ENCODE measurements at regions not wholly inside any gene's neighbourhood (a gene's known extent, or its start where the extent isn't known, plus 50 kb on each side); places are given as distances from the start of the nearest gene placed in this dataset.
A peak's percentile ranks its signal among the peaks of the same experiment; 100 is the strongest.

- H3K4me3 ChIP-seq (ENCODE audit: low read depth, low read length) = peak overlapping the region; percentile 43
Observed at GRCh38 chr3:56918111-56918568, 116.4 kb upstream of the ARHGEF3 start.

GRCh38 chr3:56917361-56918110 lies 115.8 kb upstream of the ARHGEF3 start:
- TF ChIP-seq CTCF (IDR thresholded peaks at IDR 0.05; ENCODE audit: borderline replicate concordance, insufficient read depth, low read depth, low read length) = no peak
- H3K4me3 ChIP-seq (ENCODE audit: low read depth, low read length) = peak overlapping the region; percentile 43

More at GRCh38 chr3:56918111-56918568, 116.4 kb upstream of the ARHGEF3 start:
- no peak for TF ChIP-seq CTCF (IDR thresholded peaks at IDR 0.05; ENCODE audit: borderline replicate concordance, insufficient read depth, low read depth, low read length)

- no peak overlapping the region for H3K4me3 ChIP-seq (ENCODE audit: low read depth, low read length)
- TF ChIP-seq CTCF (IDR thresholded peaks at IDR 0.05; ENCODE audit: borderline replicate concordance, insufficient read depth, low read depth, low read length) = no peak
Observed at GRCh38 chr3:56916716-56917360, 115.1 kb upstream of the ARHGEF3 start.

- TF ChIP-seq CTCF (IDR thresholded peaks at IDR 0.05; ENCODE audit: borderline replicate concordance, insufficient read depth, low read depth, low read length) = peak; percentile 5; the same call in 1 of the 2 replicates
- peak overlapping the region; percentile 52 for H3K4me3 ChIP-seq (ENCODE audit: low read depth, low read length)
Observed at GRCh38 chr3:56915966-56916586, 114.3 kb upstream of the ARHGEF3 start.

- no peak for TF ChIP-seq CTCF (IDR thresholded peaks at IDR 0.05; ENCODE audit: borderline replicate concordance, insufficient read depth, low read depth, low read length)
- H3K4me3 ChIP-seq (ENCODE audit: low read depth, low read length) = no peak overlapping the region
Observed at GRCh38 chr3:56914646-56915045, 112.9 kb upstream of the ARHGEF3 start.

- no peak overlapping the region for H3K4me3 ChIP-seq (ENCODE audit: low read depth, low read length)
- no peak for TF ChIP-seq CTCF (IDR thresholded peaks at IDR 0.05; ENCODE audit: borderline replicate concordance, insufficient read depth, low read depth, low read length)
Observed at GRCh38 chr3:56911363-56911762, 109.6 kb upstream of the ARHGEF3 start.
